GM18519 (cell line): ENCODE measurements at regions not wholly inside any gene's neighbourhood (a gene's known extent, or its start where the extent isn't known, plus 50 kb on each side); places are given as distances from the start of the nearest gene placed in this dataset.

ENCODE experiments used
- ATAC-seq: cut with Tn5 transposase; IDR thresholded peaks from one replicate; pipeline ENCODE4 v1.9.1; 2021; ENCODE audit warnings: mild to moderate bottlenecking, moderate library complexity; ENCODE audit not compliant: unreplicated experiment, low FRiP score

GRCh38 chr6:48757661-48758060 is 646.7 kb upstream of the PTCHD4 start:
- ATAC-seq = no peak

GRCh38 chr6:48755315-48755714 is 644.3 kb upstream of the PTCHD4 start:
- ATAC-seq = no peak

DNA sequence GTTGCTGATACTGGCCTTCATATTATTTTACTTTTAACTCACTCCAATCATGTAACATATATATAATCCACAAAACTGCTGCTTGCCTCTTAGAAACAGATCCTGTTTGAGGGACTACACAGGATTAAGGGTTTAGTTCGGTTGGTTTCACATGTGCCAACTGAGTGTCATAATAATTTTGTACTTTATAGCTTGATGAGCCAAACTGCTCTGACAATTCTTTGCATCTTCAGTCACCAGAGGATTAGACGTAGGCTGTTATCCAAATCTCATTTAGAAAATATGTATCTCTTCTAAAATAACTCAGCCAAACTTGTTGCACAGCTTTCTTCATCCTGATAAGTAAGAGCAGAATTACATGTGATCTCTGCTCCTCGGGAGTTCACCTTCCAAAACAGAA is 643.6 kb upstream of the PTCHD4 start:
- ATAC-seq = no peak

- ATAC-seq = no peak
Measured at GRCh38 chr6:48750861-48751260, 639.9 kb upstream of the PTCHD4 start.

- no peak for ATAC-seq
Measured at GRCh38 chr6:48747471-48747870, 636.5 kb upstream of the PTCHD4 start.

DNA sequence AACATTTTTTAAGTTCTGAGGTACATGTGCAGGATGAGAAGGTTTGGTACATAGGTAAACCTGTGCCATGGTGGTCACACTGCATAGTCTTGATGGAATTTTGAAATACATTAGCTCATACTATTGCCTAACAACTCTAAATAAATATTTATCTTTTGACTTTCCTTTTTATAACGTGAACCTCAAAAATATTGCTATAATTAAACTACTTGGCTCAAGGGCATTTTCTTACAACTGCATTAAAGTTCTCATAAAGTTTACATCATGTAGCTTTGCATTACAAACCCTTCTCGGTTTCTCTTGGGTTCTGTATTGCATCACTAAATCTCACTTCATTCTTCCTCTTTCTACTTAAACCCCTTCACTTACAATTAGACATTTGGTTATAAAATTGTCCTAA is 636.0 kb upstream of the PTCHD4 start:
- ATAC-seq = no peak

DNA sequence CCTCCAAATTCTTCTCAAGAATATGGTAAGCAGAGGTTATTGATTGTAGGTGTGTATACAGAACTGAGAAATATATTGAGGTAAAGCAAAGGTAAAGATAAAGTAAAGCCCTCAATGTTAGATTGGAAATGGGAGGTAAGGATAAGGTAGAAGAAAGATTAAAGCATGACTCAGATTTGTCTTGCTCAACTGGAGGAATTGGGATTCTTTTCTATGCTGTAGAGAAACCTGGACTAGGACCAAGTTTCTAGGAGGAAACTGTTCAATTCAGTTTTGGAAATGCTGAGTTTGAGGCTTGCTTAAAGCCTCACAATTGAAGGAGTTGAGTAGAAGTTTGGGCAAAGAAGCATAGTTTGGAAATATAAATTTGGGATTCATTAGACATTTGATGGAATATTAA is 634.0 kb upstream of the PTCHD4 start:
- ATAC-seq = no peak

GRCh38 chr6:48743738-48744137 is 632.7 kb upstream of the PTCHD4 start:
- ATAC-seq = no peak

DNA sequence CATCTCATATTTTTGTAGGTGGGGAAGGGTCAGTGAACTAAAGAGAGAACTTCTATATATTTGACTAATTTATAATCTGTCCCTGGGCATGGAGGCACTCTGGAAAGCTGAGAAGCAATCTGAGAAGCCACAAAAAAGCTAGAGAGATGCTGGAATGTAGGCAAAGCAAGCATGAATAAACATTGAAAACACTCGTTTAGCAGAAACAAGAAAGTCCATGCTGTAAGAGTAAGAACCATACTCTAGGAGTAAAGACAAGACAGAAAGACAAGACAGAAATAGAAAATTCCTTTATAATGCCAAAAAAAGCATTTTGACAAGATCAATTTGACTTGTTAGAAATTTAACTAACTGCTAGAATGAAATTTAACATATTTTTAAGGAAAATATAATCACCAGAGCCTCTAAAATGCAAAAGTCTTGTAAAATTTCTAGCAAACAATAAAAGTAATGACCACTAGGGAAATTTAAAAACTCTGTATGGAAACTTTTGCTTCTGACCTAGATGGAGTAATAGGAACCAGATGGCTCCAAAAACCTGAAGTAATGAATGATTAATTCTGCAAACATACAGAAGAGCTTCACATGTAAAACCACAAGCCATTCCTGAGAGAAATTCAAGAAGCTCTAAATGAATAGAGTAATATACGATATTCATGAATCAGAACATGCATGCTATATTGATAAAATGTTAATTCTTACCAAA is 625.7 kb upstream of the PTCHD4 start:
- ATAC-seq = no peak

GRCh38 chr6:48735846-48736245 is 624.8 kb upstream of the PTCHD4 start:
- ATAC-seq = no peak

DNA sequence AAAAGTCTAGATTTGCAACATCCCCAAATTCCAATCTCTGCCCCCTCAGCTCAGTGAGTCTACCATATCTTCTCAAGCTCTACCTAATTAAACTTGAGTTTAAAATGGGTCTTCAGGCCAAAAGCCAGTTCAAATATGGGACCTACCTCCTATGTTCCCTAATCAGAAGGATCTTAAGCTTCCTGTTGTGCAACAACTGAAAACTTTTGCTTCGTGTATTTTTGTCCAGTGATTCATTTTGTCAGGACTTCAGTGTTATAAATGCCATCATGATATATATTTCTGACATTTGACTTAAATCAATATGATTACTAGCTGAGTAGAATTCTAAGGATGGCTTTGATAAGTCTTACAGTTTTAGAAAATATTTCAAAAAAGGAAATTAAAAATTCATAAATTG is 622.6 kb upstream of the PTCHD4 start:
- no peak for ATAC-seq

DNA sequence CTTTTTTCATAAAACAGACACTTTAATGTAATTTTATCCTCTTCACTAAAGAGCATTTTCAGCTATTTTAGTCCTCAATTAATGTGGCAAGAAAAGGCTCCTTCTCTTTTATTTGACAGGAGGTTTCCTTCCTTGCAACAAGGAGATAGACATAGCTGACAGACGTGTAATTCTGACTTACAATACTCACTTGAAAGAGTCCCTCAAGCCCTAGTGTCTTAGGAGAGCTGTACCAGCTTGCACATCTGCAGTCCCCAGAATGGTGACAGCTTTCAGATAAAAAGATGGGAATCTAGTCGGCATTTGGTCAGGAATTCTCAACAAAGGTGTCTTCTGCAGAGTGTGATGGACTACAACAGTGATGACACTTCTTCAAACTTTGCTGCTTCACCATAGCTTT is 603.7 kb upstream of the PTCHD4 start:
- ATAC-seq = no peak

DNA sequence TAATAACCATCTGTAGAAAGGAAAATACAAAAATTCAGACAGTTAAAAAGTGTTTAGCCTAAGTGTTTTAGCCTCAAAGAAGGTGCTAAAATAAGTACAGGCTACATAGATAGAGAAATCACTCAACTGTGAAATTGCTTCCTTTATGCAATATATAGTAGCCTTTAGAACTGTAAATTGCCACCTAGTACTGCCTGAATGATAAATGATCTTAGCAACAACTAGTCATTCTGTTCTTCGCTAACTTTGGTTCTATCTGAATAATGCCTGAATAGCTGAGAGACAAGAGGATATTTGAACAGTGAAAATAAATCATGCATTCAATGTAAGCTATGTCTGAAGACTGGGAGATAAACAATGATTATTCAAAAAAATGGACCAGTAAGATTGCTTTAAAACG is 603.3 kb upstream of the PTCHD4 start:
- no peak for ATAC-seq

DNA sequence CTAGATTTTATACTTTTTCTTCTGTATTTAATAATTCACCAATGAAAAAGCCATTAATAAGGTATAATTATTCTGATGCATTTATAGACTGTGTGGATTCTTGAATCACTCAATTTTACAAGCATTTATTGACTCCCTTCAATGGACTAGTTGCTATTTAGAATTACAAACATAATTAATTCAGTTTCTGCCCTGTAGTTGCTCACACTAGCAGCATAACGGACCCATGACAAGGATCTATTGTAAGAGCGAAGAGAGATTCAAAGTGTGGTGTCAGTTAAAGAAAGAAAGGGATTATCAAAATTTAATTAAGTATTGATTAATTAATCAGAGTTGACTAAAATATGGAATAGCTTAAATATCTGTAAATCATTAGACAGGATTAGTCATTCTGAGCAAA is 602.6 kb upstream of the PTCHD4 start:
- no peak for ATAC-seq

GRCh38 chr6:48706310-48706709 is 595.3 kb upstream of the PTCHD4 start:
- no peak for ATAC-seq

- no peak for ATAC-seq
Measured at GRCh38 chr6:48701572-48701971, 590.6 kb upstream of the PTCHD4 start.

- ATAC-seq = no peak
Measured at GRCh38 chr6:48695872-48696271, 584.9 kb upstream of the PTCHD4 start.

- ATAC-seq = no peak
Measured at GRCh38 chr6:48691420-48691819, 580.4 kb upstream of the PTCHD4 start.

DNA sequence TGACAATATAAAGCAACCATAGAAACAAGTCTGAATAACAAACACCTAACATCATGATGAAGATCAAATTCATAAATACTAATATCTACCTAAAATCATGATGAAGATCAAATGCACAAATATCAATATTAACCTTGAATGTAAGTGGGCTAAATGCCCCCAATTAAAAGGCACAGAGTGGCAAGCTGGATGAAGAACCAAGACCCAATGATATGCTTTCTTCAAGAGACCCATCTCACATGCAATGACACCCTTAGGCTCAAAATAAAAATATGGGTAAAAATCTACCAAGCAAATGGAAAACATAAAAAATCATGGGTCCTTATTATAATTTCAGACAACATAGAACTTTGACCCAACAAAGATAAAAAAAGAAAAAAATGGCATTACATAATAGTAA is 578.5 kb upstream of the PTCHD4 start:
- no peak for ATAC-seq

GRCh38 chr6:48678390-48678789 is 567.4 kb upstream of the PTCHD4 start:
- ATAC-seq = no peak

DNA sequence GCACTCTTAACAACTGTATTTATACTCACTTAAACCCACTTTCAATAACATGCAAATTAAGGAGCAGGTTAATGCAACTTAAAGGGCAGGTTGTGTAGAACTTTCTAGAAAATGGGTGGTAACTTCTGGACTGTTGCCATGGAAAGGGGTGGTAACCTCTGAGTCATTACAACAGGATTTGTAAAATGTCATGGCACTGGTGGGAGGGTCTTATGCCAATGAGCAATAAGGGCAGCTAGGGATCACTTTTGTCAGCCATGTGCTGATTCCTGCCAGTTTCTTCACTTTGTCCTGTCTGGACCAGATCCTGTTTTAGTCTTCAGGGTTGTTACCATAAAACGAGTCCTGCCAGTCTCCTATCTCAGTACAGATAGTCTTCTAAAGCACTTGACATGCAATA is 560.5 kb upstream of the PTCHD4 start:
- ATAC-seq = no peak

GRCh38 chr6:48670546-48670945 is 559.5 kb upstream of the PTCHD4 start:
- ATAC-seq = no peak

- no peak for ATAC-seq
Measured at GRCh38 chr6:48667797-48668196, 556.8 kb upstream of the PTCHD4 start.
